Gastrocnemius medialis (tissue), 4 donors: ENCODE measurements at regions not wholly inside any gene's neighbourhood (a gene's known extent, or its start where the extent isn't known, plus 50 kb on each side); places are given as distances from the start of the nearest gene placed in this dataset.

Experiments
- ATAC-seq, 2 donors: fragments of 150-250 bp; one replicate each; pipeline ENCODE4 v1.9.1; 2016
- DNase-seq, 2 donors: peaks; one replicate each; pipeline ENCODE4 v3.0.0-alpha.2; 2019
- H3K27ac ChIP-seq, 4 donors: fragments of 200-600 bp; sonication (generic); 1 replicate in 1 of 4; 2 replicates in 3 of 4; pipeline ENCODE4 v1.5.1; 2016 to 2018; ENCODE audit warnings: mild to moderate bottlenecking in 2 of 4, moderate library complexity in 1 of 4
- H3K27me3 ChIP-seq, 3 donors: fragments of 200-600 bp; sonication (generic) in 2 of 3; 1 replicate in 1 of 3; 2 replicates in 2 of 3; pipeline versions ENCODE4 v1.5.1 to v1.6.0; 2016 to 2019; ENCODE audit warnings: mild to moderate bottlenecking in 1 of 3, moderate library complexity in 1 of 3
- H3K36me3 ChIP-seq, 2 donors: fragments of 200-600 bp; sonication (generic) in 1 of 2; one replicate each; pipeline ENCODE4 v1.5.1; 2017 to 2018
- H3K4me1 ChIP-seq, 2 donors: fragments of 200-600 bp; sonication (generic) in 1 of 2; one replicate each; pipeline ENCODE4 v1.5.1; 2016 to 2017; ENCODE audit warnings: mild to moderate bottlenecking in 2 of 2
- H3K4me3 ChIP-seq, 4 donors: fragments of 200-600 bp; sonication (generic) in 3 of 4; 1 replicate in 1 of 4; 2 replicates in 3 of 4; pipeline ENCODE4 v1.5.1; 2016 to 2019; ENCODE audit warnings: mild to moderate bottlenecking in 2 of 4
- H3K9me3 ChIP-seq, 3 donors: fragments of 200-600 bp; sonication (generic) in 2 of 3; 1 replicate in 1 of 3; 2 replicates in 2 of 3; pipeline ENCODE4 v1.5.1; 2016 to 2019
- POLR2A ChIP-seq, 2 donors: fragments of 450-650 bp; IDR thresholded peaks; one replicate each; pipeline ENCODE4 v1.6.1; 2017; ENCODE audit warnings: antibody characterized with exemption in 2 of 2, mild to moderate bottlenecking in 2 of 2, moderate library complexity in 2 of 2
- in situ Hi-C, 4 donors: fragments of 200-750 bp; cut with MboI; loops; one replicate each; pipeline versions ENCODE4 v1.15.0 to v1.8.0; 2017; ENCODE audit warnings: low sequenced_read_pairs in 4 of 4
- intact Hi-C: fragments of 100-400 bp; cut with DNase I; formaldehyde crosslinking; loops from one replicate; pipeline ENCODE4 v1.15.1; 2023; ENCODE audit warnings: low total_unique reads
- TF ChIP-seq, protein P1 (sequence below), 5 experiments: fragments of 450-650 bp in 3 of 5; fragments of 200-600 bp in 2 of 5; sonication (generic) in 2 of 5; IDR thresholded peaks in 4 of 5; conservative IDR thresholded peaks in 1 of 5; 1 replicate in 4 of 5; 2 replicates in 1 of 5; pipeline ENCODE4 v1.5.1; 2016 to 2019; ENCODE audit warnings: antibody characterized with exemption in 5 of 5, mild to moderate bottlenecking in 3 of 5, moderate library complexity in 3 of 5

DNA sequence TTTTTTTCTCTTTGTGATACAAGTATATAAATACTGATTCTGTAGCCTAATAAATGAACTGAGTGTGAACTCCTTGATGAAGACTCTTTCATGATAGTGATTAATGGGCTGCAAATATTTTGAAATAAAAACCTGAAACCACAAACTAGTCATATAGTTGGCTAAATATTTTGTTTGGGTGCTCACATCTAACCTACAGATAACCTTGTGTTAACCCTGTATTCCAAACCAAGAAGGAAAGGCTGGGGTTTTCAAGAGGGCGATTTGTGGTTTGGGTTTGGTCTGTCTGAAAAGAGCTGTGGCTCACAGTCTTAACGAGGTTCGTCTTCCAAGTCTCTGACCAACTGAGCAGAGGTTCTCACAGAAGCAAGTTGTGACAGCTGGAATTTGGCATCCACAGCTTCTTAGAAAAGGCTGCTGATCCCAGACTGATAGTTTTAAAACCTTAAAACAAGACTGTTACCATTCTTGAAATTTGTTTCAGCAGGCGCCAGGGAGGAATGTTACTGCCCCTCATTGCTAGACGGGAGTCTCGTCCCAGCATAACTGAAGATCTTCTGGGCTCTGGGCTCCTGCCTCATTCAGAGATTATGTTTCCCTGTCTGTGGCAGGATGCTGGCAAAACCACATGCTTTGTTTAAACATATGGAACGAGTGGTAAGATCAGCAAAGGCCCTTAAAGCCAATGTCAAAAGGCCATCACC is 736.4 kb upstream of the MARCKS start:
- no peaks in the 10 kb centered on the region for H3K27me3 ChIP-seq
- H3K4me1 ChIP-seq: no peaks in the 10 kb centered on the region
- in situ Hi-C loops: no loop called here
- DNase-seq (no peak), ATAC-seq (no peak)
- H3K27ac ChIP-seq: no peak overlapping the region
- no peak for TF ChIP-seq POLR2A (IDR thresholded peaks at IDR 0.05)
- TF ChIP-seq, protein P1, sequence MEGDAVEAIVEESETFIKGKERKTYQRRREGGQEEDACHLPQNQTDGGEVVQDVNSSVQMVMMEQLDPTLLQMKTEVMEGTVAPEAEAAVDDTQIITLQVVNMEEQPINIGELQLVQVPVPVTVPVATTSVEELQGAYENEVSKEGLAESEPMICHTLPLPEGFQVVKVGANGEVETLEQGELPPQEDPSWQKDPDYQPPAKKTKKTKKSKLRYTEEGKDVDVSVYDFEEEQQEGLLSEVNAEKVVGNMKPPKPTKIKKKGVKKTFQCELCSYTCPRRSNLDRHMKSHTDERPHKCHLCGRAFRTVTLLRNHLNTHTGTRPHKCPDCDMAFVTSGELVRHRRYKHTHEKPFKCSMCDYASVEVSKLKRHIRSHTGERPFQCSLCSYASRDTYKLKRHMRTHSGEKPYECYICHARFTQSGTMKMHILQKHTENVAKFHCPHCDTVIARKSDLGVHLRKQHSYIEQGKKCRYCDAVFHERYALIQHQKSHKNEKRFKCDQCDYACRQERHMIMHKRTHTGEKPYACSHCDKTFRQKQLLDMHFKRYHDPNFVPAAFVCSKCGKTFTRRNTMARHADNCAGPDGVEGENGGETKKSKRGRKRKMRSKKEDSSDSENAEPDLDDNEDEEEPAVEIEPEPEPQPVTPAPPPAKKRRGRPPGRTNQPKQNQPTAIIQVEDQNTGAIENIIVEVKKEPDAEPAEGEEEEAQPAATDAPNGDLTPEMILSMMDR (IDR thresholded peaks at IDR 0.05 in 4 of 5, conservative IDR thresholded peaks at IDR 0.05 in 1 of 5): no peak
- H3K36me3 ChIP-seq: no peaks in the 10 kb centered on the region
- H3K9me3 ChIP-seq: peaks cover 0 to 4% (median 0%) of the 10 kb centered on the region in 3 donors
- intact Hi-C loops: no loop called here
- no peak overlapping the region for H3K4me3 ChIP-seq

DNA sequence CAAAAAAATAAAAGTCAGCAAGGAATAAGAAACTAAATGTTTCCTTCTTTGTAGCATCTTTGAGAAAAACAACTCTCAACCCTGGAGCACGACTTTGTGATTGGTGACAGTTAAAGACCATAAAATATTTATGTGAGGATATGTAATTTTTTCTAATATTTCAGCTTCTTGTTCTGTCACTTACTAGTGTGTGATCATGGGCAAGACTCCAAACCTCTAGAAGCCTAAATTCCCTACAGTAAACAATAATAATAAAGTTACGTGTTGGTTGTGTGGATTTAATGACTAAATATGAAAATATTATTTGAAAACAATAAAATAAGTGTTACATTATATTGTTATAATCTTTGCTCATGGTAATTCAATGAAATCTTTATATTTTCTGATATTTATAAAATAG is 735.6 kb upstream of the MARCKS start:
- Histone ChIP-seq H3K4me3 (no peak overlapping the region), H3K9me3 (peaks cover 0 to 4% (median 0%) of the 10 kb centered on the region in 3 donors), H3K36me3 (no peaks in the 10 kb centered on the region), H3K27me3 (no peaks in the 10 kb centered on the region), H3K4me1 (no peaks in the 10 kb centered on the region), H3K27ac (no peak overlapping the region)
- in situ Hi-C loops: no loop called here
- ATAC-seq (no peak), DNase-seq (no peak)
- TF ChIP-seq POLR2A (IDR thresholded peaks at IDR 0.05): no peak
- TF ChIP-seq, protein P1 (IDR thresholded peaks at IDR 0.05 in 4 of 5, conservative IDR thresholded peaks at IDR 0.05 in 1 of 5): no peak
- intact Hi-C loops: no loop called here

DNA sequence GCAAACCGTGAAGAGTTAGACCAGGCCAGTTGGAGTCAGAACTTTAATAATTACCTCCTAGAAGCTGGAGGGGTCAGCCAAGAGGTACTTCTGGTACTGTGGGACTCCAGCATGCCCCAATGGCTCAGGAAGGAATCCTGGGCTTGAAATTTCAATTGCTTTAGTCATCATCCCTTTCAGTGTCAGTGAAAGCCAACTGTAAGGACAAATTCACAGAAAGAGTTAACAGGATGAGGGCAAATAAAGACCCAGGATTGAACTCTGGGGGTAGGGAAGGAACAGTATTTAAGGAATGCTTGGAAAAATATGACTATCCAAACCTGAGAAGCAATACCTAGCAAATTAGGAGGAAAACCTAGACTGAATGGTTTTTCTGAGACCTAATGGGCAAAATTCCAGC is 735.1 kb upstream of the MARCKS start:
- Histone ChIP-seq H3K27me3 (no peaks in the 10 kb centered on the region), H3K27ac (no peak overlapping the region), H3K4me1 (no peaks in the 10 kb centered on the region), H3K36me3 (no peaks in the 10 kb centered on the region), H3K4me3 (no peak overlapping the region), H3K9me3 (peaks cover 0 to 4% (median 0%) of the 10 kb centered on the region in 3 donors)
- DNase-seq (no peak), ATAC-seq (no peak)
- intact Hi-C loops (no loop called here), in situ Hi-C loops (no loop called here)
- TF ChIP-seq POLR2A (IDR thresholded peaks at IDR 0.05): no peak
- TF ChIP-seq, protein P1 (IDR thresholded peaks at IDR 0.05 in 4 of 5, conservative IDR thresholded peaks at IDR 0.05 in 1 of 5): no peak

DNA sequence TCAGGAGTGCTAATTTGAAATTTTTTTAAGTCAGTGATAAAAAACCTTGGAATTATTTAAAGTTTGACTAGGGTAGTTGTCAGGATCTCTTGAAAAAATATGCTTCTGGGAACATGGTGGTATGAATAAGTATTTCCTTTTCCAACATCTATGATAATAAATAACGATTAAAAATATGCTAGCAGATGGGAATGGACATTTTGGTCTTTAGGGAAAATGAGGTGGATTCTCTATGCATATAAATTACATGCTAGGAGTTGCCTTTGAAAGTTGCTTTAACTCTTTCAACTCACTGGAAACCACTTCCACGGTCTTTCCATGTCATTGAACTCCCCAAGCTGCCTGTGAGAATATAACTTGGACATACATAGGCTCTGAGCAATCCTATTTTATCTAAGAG is 731.5 kb upstream of the MARCKS start:
- H3K27me3 ChIP-seq: no peaks in the 10 kb centered on the region
- no peak for ATAC-seq
- no peak for DNase-seq
- TF ChIP-seq, protein P1 (IDR thresholded peaks at IDR 0.05 in 4 of 5, conservative IDR thresholded peaks at IDR 0.05 in 1 of 5): no peak
- TF ChIP-seq POLR2A (IDR thresholded peaks at IDR 0.05): no peak
- in situ Hi-C loops: no loop called here
- no peak overlapping the region for H3K4me3 ChIP-seq
- intact Hi-C loops: no loop called here
- no peaks in the 10 kb centered on the region for H3K9me3 ChIP-seq
- no peaks in the 10 kb centered on the region for H3K36me3 ChIP-seq
- H3K27ac ChIP-seq: no peak overlapping the region
- H3K4me1 ChIP-seq: no peaks in the 10 kb centered on the region
